Tibial artery (tissue), 4 donors: ENCODE measurements at regions not wholly inside any gene's neighbourhood (a gene's known extent, or its start where the extent isn't known, plus 50 kb on each side); places are given as distances from the start of the nearest gene placed in this dataset.

ENCODE experiments used
- DNase-seq, 2 donors: peaks; one replicate each; pipeline ENCODE4 v3.0.0-alpha.2; 2019
- H3K27ac ChIP-seq, 2 donors: fragments of 200-600 bp; sonication (generic) in 1 of 2; 1 replicate in 1 of 2; 2 replicates in 1 of 2; pipeline ENCODE4 v1.5.1; 2018 to 2019; ENCODE audit warnings: mild to moderate bottlenecking in 1 of 2
- H3K27me3 ChIP-seq, 2 donors: fragments of 200-600 bp; sonication (generic) in 1 of 2; one replicate each; pipeline versions ENCODE4 v1.5.1 to v1.6.0; 2016 to 2019
- H3K36me3 ChIP-seq, 3 donors: fragments of 200-600 bp; sonication (generic) in 2 of 3; one replicate each; pipeline ENCODE4 v1.5.1; 2016 to 2019; ENCODE audit warnings: mild to moderate bottlenecking in 2 of 3
- H3K4me1 ChIP-seq, 4 donors: fragments of 200-600 bp; sonication (generic) in 2 of 4; 1 replicate in 3 of 4; 2 replicates in 1 of 4; pipeline ENCODE4 v1.5.1; 2016 to 2019
- H3K4me3 ChIP-seq, 2 donors: fragments of 200-600 bp; sonication (generic) in 1 of 2; 1 replicate in 1 of 2; 2 replicates in 1 of 2; pipeline ENCODE4 v1.5.1; 2018 to 2019; ENCODE audit warnings: mild to moderate bottlenecking in 2 of 2
- H3K9me3 ChIP-seq, 3 donors: fragments of 200-600 bp; sonication (generic) in 1 of 3; one replicate each; pipeline ENCODE4 v1.5.1; 2016 to 2019
- CTCF ChIP-seq, 2 experiments: fragments of 200-600 bp in 1 of 2; fragments of 450-650 bp in 1 of 2; IDR thresholded peaks; one replicate each; pipeline ENCODE4 v1.5.1; 2017 to 2019; ENCODE audit warnings: antibody characterized with exemption in 2 of 2, mild to moderate bottlenecking in 1 of 2, moderate library complexity in 1 of 2
- intact Hi-C: fragments of 100-400 bp; cut with DNase I; formaldehyde crosslinking; loops from one replicate; pipeline ENCODE4 v1.15.0; 2023; ENCODE audit warnings: low total_unique reads

- no peak for TF ChIP-seq CTCF (IDR thresholded peaks at IDR 0.05)
- Histone ChIP-seq H3K4me3 (no peak overlapping the region), H3K36me3 (no peaks in the 10 kb centered on the region), H3K9me3 (no peaks in the 10 kb centered on the region), H3K4me1 (no peaks in the 10 kb centered on the region), H3K27me3 (no peaks in the 10 kb centered on the region), H3K27ac (no peak overlapping the region)
- DNase-seq = no peak
- intact Hi-C loops = no loop called here
Measured at GRCh38 chr9:31137176-31138160, 1247.0 kb upstream of the ACO1 start.

- H3K4me1 ChIP-seq = no peaks in the 10 kb centered on the region
- no peaks in the 10 kb centered on the region for H3K9me3 ChIP-seq
- H3K36me3 ChIP-seq = no peaks in the 10 kb centered on the region
- H3K4me3 ChIP-seq = no peak overlapping the region
- no peak for TF ChIP-seq CTCF (IDR thresholded peaks at IDR 0.05)
- H3K27ac ChIP-seq = no peak overlapping the region
- H3K27me3 ChIP-seq = no peaks in the 10 kb centered on the region
- intact Hi-C loops = no loop called here
- DNase-seq = no peak
Measured at GRCh38 chr9:31140316-31140715, 1244.1 kb upstream of the ACO1 start.

- Histone ChIP-seq H3K36me3 (no peaks in the 10 kb centered on the region), H3K27me3 (no peaks in the 10 kb centered on the region), H3K27ac (no peak overlapping the region), H3K4me1 (no peaks in the 10 kb centered on the region), H3K4me3 (no peak overlapping the region), H3K9me3 (no peaks in the 10 kb centered on the region)
- intact Hi-C loops = no loop called here
- TF ChIP-seq CTCF (IDR thresholded peaks at IDR 0.05) = no peak
- no peak for DNase-seq
Measured at GRCh38 chr9:31142456-31142855, 1242.0 kb upstream of the ACO1 start.

- H3K36me3 ChIP-seq = no peaks in the 10 kb centered on the region
- intact Hi-C loops = no loop called here
- no peak overlapping the region for H3K4me3 ChIP-seq
- H3K9me3 ChIP-seq = no peaks in the 10 kb centered on the region
- no peaks in the 10 kb centered on the region for H3K4me1 ChIP-seq
- no peaks in the 10 kb centered on the region for H3K27me3 ChIP-seq
- TF ChIP-seq CTCF (IDR thresholded peaks at IDR 0.05) = no peak
- no peak for DNase-seq
- H3K27ac ChIP-seq = no peak overlapping the region
Measured at GRCh38 chr9:31144614-31145013, 1239.8 kb upstream of the ACO1 start.

GRCh38 chr9:31146485-31147166, 1237.8 kb upstream of the ACO1 start:
- Histone ChIP-seq H3K4me1 (no peaks in the 10 kb centered on the region), H3K27me3 (no peaks in the 10 kb centered on the region), H3K36me3 (no peaks in the 10 kb centered on the region), H3K27ac (no peak overlapping the region), H3K4me3 (no peak overlapping the region), H3K9me3 (no peaks in the 10 kb centered on the region)
- intact Hi-C loops = no loop called here
- no peak for DNase-seq
- TF ChIP-seq CTCF (IDR thresholded peaks at IDR 0.05) = no peak
